Neural cell (in vitro differentiated cells): ENCODE measurements at regions not wholly inside any gene's neighbourhood (a gene's known extent, or its start where the extent isn't known, plus 50 kb on each side); places are given as distances from the start of the nearest gene placed in this dataset.

ENCODE experiments used
- H2AFZ ChIP-seq: fragments of 200-600, 300-800 bp; sonication (generic), shearing (Covaris generic); 2 replicates; pipeline ENCODE4 v1.6.0; 2014; ENCODE audit warnings: low read depth, mild to moderate bottlenecking, antibody characterized with exemption, low read length, moderate library complexity
- H3F3A ChIP-seq: fragments of 200-600 bp; shearing (Covaris generic); 2 replicates; pipeline ENCODE4 v1.6.1; 2016; ENCODE audit warnings: mild to moderate bottlenecking, moderate library complexity, mixed read lengths, antibody characterized with exemption, low read length; ENCODE audit not compliant: insufficient read depth, poor library complexity, severe bottlenecking
- H3K27ac ChIP-seq: fragments of 200-600, 300-800 bp; sonication (generic), shearing (Covaris generic); 2 replicates; pipeline ENCODE4 v1.5.1; 2014; ENCODE audit warnings: mild to moderate bottlenecking, low read length, moderate library complexity
- H3K27me3 ChIP-seq: fragments of 300-800, 200-600 bp; sonication (generic), shearing (Covaris generic); 2 replicates; pipeline ENCODE4 v1.6.0; 2014; ENCODE audit warnings: mild to moderate bottlenecking, low read depth, low read length, moderate library complexity; ENCODE audit not compliant: insufficient read depth
- H3K36me3 ChIP-seq: fragments of 300-800, 200-600 bp; sonication (generic), shearing (Covaris generic); 2 replicates; pipeline ENCODE4 v1.5.1; 2014; ENCODE audit warnings: mild to moderate bottlenecking, antibody characterized with exemption, low read length, moderate library complexity; ENCODE audit not compliant: insufficient read depth
- H3K4me2 ChIP-seq: fragments of 300-800, 200-600 bp; sonication (generic), shearing (Covaris generic); 2 replicates; pipeline ENCODE4 v1.6.0; 2014; ENCODE audit warnings: mild to moderate bottlenecking, low read length
- H3K4me3 ChIP-seq: fragments of 300-800, 200-600 bp; sonication (generic), shearing (Covaris generic); 2 replicates; pipeline ENCODE4 v1.5.1; 2014; ENCODE audit warnings: mild to moderate bottlenecking, low read length, moderate library complexity
- H3K79me2 ChIP-seq: fragments of 200-600 bp; shearing (Covaris generic); replicated peaks from 2 replicates; pipeline ENCODE4 v1.6.0; 2014; ENCODE audit warnings: mild to moderate bottlenecking, low read length, moderate library complexity; ENCODE audit not compliant: insufficient read depth
- H3K9ac ChIP-seq: fragments of 300-800, 200-600 bp; sonication (generic), shearing (Covaris generic); 2 replicates; pipeline ENCODE4 v1.6.1; 2016; ENCODE audit warnings: mild to moderate bottlenecking, low read length, mixed read lengths
- H3K9me2 ChIP-seq: fragments of 200-600 bp; shearing (Covaris generic); 2 replicates; pipeline ENCODE4 v1.6.1; 2016; ENCODE audit warnings: mild to moderate bottlenecking, low read length, mixed read lengths; ENCODE audit not compliant: insufficient read depth
- H3K9me3 ChIP-seq: fragments of 200-600, 300-800 bp; sonication (generic), shearing (Covaris generic); 2 replicates; pipeline ENCODE4 v1.6.1; 2016; ENCODE audit warnings: mild to moderate bottlenecking, mixed run types, low read length, moderate library complexity, mixed read lengths
- H4K20me1 ChIP-seq: fragments of 200-600 bp; shearing (Covaris generic); 2 replicates; pipeline ENCODE4 v1.6.1; 2016; ENCODE audit warnings: mild to moderate bottlenecking, mixed run types; ENCODE audit not compliant: insufficient read depth
- CTCF ChIP-seq: fragments of 450-650 bp; IDR thresholded peaks from 2 replicates; pipeline ENCODE4 v1.5.1; 2014; ENCODE audit warnings: antibody characterized with exemption, mild to moderate bottlenecking, moderate library complexity; ENCODE audit not compliant: poor library complexity, severe bottlenecking
- EP300 ChIP-seq: fragments of 450-650 bp; conservative IDR thresholded peaks from 2 replicates; pipeline ENCODE4 v1.6.1; 2014; ENCODE audit warnings: antibody characterized with exemption, mild to moderate bottlenecking, moderate library complexity; ENCODE audit not compliant: poor library complexity, severe bottlenecking
- EZH2 ChIP-seq: fragments of 200-600, 300-800 bp; shearing (Covaris generic), sonication (generic); IDR thresholded peaks from 2 replicates; pipeline ENCODE4 v1.6.1; 2014; ENCODE audit warnings: antibody characterized with exemption, low read length, borderline replicate concordance, mild to moderate bottlenecking; ENCODE audit not compliant: insufficient read depth, poor library complexity, severe bottlenecking
- MXI1 ChIP-seq: fragments of 450-650 bp; conservative IDR thresholded peaks from 2 replicates; pipeline ENCODE4 v1.6.1; 2014; ENCODE audit warnings: antibody characterized with exemption, mild to moderate bottlenecking; ENCODE audit not compliant: poor library complexity, severe bottlenecking
- POLR2AphosphoS5 ChIP-seq: IDR thresholded peaks from 2 replicates; pipeline ENCODE4 v1.6.1; 2012
- RAD21 ChIP-seq: fragments of 450-650 bp; conservative IDR thresholded peaks from 2 replicates; pipeline ENCODE4 v1.6.1; 2014; ENCODE audit warnings: antibody characterized with exemption, mild to moderate bottlenecking, moderate library complexity
- REST ChIP-seq: IDR thresholded peaks from 2 replicates; pipeline ENCODE4 v1.6.1; 2012; ENCODE audit warnings: borderline replicate concordance
- SMC3 ChIP-seq: fragments of 450-650 bp; conservative IDR thresholded peaks from 2 replicates; pipeline ENCODE4 v1.6.1; 2014; ENCODE audit warnings: antibody characterized with exemption, mild to moderate bottlenecking, moderate library complexity; ENCODE audit not compliant: poor library complexity
- TAF1 ChIP-seq: IDR thresholded peaks from 2 replicates; pipeline ENCODE4 v1.6.1; 2012; ENCODE audit warnings: low read depth

GRCh38 chr14:29999013-29999539 lies 71.4 kb upstream of the PRKD1 start:
- H2AFZ ChIP-seq = no peak overlapping the region
- no peaks in the 10 kb centered on the region for H3K27me3 ChIP-seq
- H4K20me1 ChIP-seq = no peaks in the 10 kb centered on the region
- no peaks in the 10 kb centered on the region for H3K36me3 ChIP-seq
- H3K4me3 ChIP-seq = no peak overlapping the region
- H3F3A ChIP-seq = no peaks in the 10 kb centered on the region
- H3K9ac ChIP-seq = no peak overlapping the region
- H3K4me2 ChIP-seq = no peak overlapping the region
- TF ChIP-seq REST (no peak), POLR2AphosphoS5 (no peak), TAF1 (no peak), EP300 (no peak), SMC3 (no peak), CTCF (no peak), RAD21 (no peak), EZH2 (no peak), MXI1 (no peak)
- H3K27ac ChIP-seq = no peak overlapping the region
- no peaks in the 10 kb centered on the region for H3K79me2 ChIP-seq
- H3K9me2 ChIP-seq = no peaks in the 10 kb centered on the region
- no peaks in the 10 kb centered on the region for H3K9me3 ChIP-seq

- Histone ChIP-seq H3K27ac (no peak overlapping the region), H3K4me2 (no peak overlapping the region), H3K9me2 (no peaks in the 10 kb centered on the region), H3K9ac (no peak overlapping the region), H3K27me3 (no peaks in the 10 kb centered on the region), H4K20me1 (no peaks in the 10 kb centered on the region), H3K9me3 (no peaks in the 10 kb centered on the region), H3K79me2 (no peaks in the 10 kb centered on the region), H3K4me3 (no peak overlapping the region), H2AFZ (no peak overlapping the region), H3K36me3 (no peaks in the 10 kb centered on the region), H3F3A (no peaks in the 10 kb centered on the region)
- no peak for TF ChIP-seq POLR2AphosphoS5
- TF ChIP-seq MXI1 = no peak
Measured at GRCh38 chr14:30002859-30003258, 75.2 kb upstream of the PRKD1 start.
